Adrenal gland (tissue), 5 donors: ENCODE measurements at regions not wholly inside any gene's neighbourhood (a gene's known extent, or its start where the extent isn't known, plus 50 kb on each side); places are given as distances from the start of the nearest gene placed in this dataset.

Source experiments
- CTCF ChIP-seq, 6 experiments: fragments of 450-650 bp in 4 of 6; fragments of 200-600 bp in 2 of 6; sonication (generic) in 1 of 6; IDR thresholded peaks; 1 replicate in 5 of 6; 2 replicates in 1 of 6; pipeline versions ENCODE4 v1.5.1 to v1.8.0; 2016 to 2021; ENCODE audit warnings: antibody characterized with exemption in 6 of 6, mild to moderate bottlenecking in 2 of 6, moderate library complexity in 1 of 6
- POLR2A ChIP-seq, 2 donors: fragments of 450-650 bp; IDR thresholded peaks; one replicate each; pipeline ENCODE4 v1.6.1; 2017; ENCODE audit warnings: antibody characterized with exemption in 2 of 2, mild to moderate bottlenecking in 2 of 2, moderate library complexity in 1 of 2
- donor health status: DM: no; HTN: no; CAD: no.

GRCh38 chr10:4763513-4763912, 62.5 kb upstream of the AKR1E2 start:
- TF ChIP-seq CTCF (IDR thresholded peaks at IDR 0.05) = no peak
- no peak for TF ChIP-seq POLR2A (IDR thresholded peaks at IDR 0.05)
